VCaP (cell line): ENCODE measurements at regions not wholly inside any gene's neighbourhood (a gene's known extent, or its start where the extent isn't known, plus 50 kb on each side); places are given as distances from the start of the nearest gene placed in this dataset.

Source experiments
- H3K27ac ChIP-seq: fragments of 450-650 bp; 2 replicates; pipeline ENCODE4 v1.5.1; 2017
- TF ChIP-seq, protein P1 (sequence below): fragments of 450-650 bp; conservative IDR thresholded peaks from 2 replicates; pipeline ENCODE4 v1.5.1; 2017; ENCODE audit warnings: mild to moderate bottlenecking, moderate library complexity

DNA sequence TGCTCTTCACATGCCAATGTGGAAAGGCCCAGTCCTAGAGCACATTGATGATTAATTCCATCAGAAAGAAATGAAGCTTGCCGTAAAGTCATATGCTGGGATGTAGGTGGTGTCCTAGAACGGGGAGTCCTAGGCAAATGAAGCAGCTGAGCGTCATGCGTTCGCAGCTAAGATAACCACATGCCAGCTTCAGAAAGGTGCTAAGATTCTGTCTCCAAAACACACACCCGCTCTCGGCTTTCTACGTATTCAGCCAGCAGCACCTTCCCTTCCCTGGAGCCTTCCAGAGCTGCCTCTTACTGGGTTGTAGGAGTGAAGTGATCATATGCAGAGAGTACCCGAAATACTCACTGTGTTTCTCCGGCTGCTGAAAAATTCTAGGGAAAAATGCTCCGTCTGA, 421.6 kb upstream of the ID2 start:
- TF ChIP-seq, protein P1, sequence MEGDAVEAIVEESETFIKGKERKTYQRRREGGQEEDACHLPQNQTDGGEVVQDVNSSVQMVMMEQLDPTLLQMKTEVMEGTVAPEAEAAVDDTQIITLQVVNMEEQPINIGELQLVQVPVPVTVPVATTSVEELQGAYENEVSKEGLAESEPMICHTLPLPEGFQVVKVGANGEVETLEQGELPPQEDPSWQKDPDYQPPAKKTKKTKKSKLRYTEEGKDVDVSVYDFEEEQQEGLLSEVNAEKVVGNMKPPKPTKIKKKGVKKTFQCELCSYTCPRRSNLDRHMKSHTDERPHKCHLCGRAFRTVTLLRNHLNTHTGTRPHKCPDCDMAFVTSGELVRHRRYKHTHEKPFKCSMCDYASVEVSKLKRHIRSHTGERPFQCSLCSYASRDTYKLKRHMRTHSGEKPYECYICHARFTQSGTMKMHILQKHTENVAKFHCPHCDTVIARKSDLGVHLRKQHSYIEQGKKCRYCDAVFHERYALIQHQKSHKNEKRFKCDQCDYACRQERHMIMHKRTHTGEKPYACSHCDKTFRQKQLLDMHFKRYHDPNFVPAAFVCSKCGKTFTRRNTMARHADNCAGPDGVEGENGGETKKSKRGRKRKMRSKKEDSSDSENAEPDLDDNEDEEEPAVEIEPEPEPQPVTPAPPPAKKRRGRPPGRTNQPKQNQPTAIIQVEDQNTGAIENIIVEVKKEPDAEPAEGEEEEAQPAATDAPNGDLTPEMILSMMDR, result no peak
- no peak overlapping the region for H3K27ac ChIP-seq

DNA sequence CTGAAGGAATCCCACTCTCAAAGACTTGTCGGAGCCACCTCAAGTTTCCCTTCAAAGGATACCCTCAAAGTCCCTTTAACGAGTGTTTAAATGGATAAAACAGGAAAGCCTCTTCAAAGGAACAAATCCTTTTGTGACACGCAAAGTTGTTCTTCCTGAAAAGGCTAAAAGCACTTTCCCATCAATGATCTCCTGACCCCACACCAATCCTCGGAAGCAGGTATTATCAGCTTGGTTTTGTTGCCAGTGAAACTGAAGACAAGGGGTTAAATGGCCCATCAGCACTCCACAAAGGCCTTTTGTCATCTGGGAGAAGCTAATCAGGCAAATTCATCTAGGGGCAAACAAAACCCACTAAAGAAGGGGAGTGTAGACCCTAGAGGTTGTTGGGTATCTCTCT, 418.0 kb upstream of the ID2 start:
- TF ChIP-seq, protein P1, result no peak
- H3K27ac ChIP-seq, result no peak overlapping the region

DNA sequence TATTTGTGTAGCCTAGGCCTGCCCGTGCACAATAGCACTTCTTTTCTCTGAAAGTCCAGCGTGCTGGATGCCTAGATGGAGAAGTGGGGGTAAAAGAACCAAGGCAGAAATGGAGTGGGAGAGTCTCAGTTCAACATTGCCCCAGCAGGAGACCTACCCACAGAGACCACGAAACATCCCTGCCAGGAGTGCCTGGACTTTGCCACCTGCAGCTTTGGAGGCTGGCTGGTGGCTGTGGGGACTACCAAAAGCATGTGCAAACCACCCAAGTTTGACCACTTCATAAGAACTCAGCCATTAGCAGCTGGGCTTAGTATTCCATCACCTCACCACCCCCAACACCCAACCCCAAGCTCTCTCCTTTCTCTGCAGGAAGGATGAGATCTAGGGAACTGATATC, 416.9 kb upstream of the ID2 start:
- TF ChIP-seq, protein P1, result no peak
- no peak overlapping the region for H3K27ac ChIP-seq

DNA sequence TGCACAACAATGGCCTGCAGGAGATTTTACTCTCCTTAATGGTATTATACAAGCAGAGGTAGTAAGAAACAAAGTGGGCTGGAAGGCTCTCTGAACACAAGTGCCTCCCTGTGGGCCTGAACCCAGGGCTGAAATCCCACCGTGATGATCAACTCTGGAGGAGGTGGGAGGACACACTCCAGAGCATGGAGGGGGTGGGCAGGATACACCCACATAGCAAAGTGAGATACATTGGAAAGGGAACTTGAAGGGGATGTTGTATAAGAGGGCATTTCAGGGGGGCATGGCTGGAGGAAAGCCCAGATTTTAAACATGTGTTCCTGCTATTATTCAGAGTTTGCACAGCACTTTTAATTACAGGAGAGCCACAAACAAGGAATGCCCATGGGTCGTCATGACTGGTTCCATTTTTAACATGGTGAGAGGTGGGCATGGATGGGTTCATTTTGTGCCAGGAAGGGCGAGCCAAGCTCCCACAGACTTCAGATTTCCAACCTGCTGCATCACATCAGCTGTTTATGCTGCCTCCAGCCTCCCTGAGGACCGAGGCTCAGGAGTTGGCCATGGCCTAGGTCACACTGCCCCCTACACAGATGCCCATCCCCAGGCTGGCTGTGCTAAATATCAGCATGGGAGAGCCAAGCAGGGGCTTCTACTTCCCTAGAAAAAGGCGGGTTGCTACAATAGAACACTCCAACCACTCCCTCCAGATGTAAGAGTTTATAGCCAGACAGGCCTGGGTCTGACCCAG, 416.2 kb upstream of the ID2 start:
- TF ChIP-seq, protein P1, result no peak
- no peak overlapping the region for H3K27ac ChIP-seq

GRCh38 chr2:8266563-8266962, 415.3 kb upstream of the ID2 start:
- no peak overlapping the region for H3K27ac ChIP-seq
- TF ChIP-seq, protein P1, result no peak

DNA sequence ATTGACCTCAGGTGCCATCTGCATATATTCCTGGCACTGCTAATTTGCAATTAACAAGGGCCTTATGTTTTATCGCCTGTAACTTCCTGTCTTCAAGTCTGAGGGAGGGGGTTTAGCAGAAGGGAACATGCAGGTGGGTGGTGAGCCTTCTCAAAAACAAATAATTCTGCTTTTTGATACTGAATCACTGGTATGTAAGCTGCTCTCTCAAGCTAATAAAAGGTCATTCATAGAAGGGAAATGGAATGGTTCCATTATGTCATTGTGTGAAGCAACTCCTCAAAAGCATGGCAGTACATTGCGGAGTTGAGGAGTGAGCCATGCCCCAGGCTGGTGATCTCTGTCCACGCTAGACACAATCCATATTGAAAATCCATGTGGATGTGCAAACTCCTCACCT, 414.8 kb upstream of the ID2 start:
- TF ChIP-seq, protein P1, result no peak
- H3K27ac ChIP-seq, result no peak overlapping the region

- TF ChIP-seq, protein P1, result no peak
- H3K27ac ChIP-seq, result no peak overlapping the region
Observed at GRCh38 chr2:8267721-8268120, 414.1 kb upstream of the ID2 start.
